ENCODE measurements at regions not wholly inside any gene's neighbourhood (a gene's known extent, or its start where the extent isn't known, plus 50 kb on each side); places are given as distances from the start of the nearest gene placed in this dataset.
A peak's percentile ranks its signal among the peaks of the same experiment; 100 is the strongest.

DNA sequence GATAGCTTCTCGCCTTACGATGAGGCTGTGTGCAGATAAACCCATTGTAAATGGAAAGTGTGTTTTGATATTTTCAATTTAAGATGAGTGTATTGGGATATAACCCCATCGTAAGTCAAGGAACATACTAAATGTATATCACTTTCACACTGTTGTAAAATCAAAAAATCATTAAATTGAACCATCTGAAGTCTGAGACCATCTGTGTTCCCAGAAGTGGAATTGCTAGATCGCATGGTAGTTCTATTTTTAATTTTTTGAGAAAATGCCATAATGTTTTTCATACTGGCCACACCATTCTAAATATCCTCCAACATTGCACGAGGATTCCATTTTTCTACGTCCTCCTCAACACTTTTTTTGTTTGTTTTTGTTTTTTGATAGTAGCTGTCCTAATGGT, 209.1 kb upstream of the MTPN start:
- Histone ChIP-seq H3K27me3 (replicated peaks; ENCODE audit: insufficient read depth, low read depth, low read length, poor library complexity) (no peaks in the 10 kb centered on the region), H3K9me3 (ENCODE audit: low read depth, low read length, poor library complexity, severe bottlenecking) (no peaks in the 10 kb centered on the region), H3K27ac (ENCODE audit: low read depth, low read length, poor library complexity, severe bottlenecking) (no peak overlapping the region), H3K4me1 (ENCODE audit: insufficient read depth, low read length, poor library complexity, severe bottlenecking) (peaks cover 5% of the 10 kb centered on the region), H3K36me3 (ENCODE audit: insufficient read depth, low read length, poor library complexity, severe bottlenecking) (no peaks in the 10 kb centered on the region), H3K4me3 (ENCODE audit: low read depth, low read length, poor library complexity, severe bottlenecking) (no peak overlapping the region)
- intact Hi-C loops (cut with micrococcal nuclease; ENCODE audit: unreplicated experiment), result no loop called here
- CTCF ChIA-PET, result no interaction called here
- BruUV-seq (replicated peaks), result no TSS peak
- POLR2A ChIA-PET (ENCODE audit: low non-redundant PET), result no interaction called here
- no peak for DNase-seq (ENCODE audit: low spot score)
- TF ChIP-seq, protein P1, sequence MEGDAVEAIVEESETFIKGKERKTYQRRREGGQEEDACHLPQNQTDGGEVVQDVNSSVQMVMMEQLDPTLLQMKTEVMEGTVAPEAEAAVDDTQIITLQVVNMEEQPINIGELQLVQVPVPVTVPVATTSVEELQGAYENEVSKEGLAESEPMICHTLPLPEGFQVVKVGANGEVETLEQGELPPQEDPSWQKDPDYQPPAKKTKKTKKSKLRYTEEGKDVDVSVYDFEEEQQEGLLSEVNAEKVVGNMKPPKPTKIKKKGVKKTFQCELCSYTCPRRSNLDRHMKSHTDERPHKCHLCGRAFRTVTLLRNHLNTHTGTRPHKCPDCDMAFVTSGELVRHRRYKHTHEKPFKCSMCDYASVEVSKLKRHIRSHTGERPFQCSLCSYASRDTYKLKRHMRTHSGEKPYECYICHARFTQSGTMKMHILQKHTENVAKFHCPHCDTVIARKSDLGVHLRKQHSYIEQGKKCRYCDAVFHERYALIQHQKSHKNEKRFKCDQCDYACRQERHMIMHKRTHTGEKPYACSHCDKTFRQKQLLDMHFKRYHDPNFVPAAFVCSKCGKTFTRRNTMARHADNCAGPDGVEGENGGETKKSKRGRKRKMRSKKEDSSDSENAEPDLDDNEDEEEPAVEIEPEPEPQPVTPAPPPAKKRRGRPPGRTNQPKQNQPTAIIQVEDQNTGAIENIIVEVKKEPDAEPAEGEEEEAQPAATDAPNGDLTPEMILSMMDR (conservative IDR thresholded peaks at IDR 0.05; ENCODE audit: low read depth, low read length), result no peak
- no peak for TF ChIP-seq EZH2 (IDR thresholded peaks at IDR 0.05; ENCODE audit: borderline replicate concordance, low read depth, low read length, poor library complexity, severe bottlenecking)

- Histone ChIP-seq H3K36me3 (ENCODE audit: insufficient read depth, low read length, poor library complexity, severe bottlenecking) (no peaks in the 10 kb centered on the region), H3K9me3 (ENCODE audit: low read depth, low read length, poor library complexity, severe bottlenecking) (no peaks in the 10 kb centered on the region), H3K4me3 (ENCODE audit: low read depth, low read length, poor library complexity, severe bottlenecking) (no peak overlapping the region), H3K4me1 (ENCODE audit: insufficient read depth, low read length, poor library complexity, severe bottlenecking) (peaks cover 8% of the 10 kb centered on the region), H3K27ac (ENCODE audit: low read depth, low read length, poor library complexity, severe bottlenecking) (no peak overlapping the region), H3K27me3 (replicated peaks; ENCODE audit: insufficient read depth, low read depth, low read length, poor library complexity) (no peaks in the 10 kb centered on the region)
- ChIA-PET POLR2A (ENCODE audit: low non-redundant PET) (no interaction called here), CTCF (interaction anchor here (0.5 kb wide), 1 partner anchor 434 kb away, joined by 6 read pairs; no protein-coding TSS in a partner anchor)
- no TSS peak for BruUV-seq (replicated peaks)
- DNase-seq (ENCODE audit: low spot score), result no peak
- intact Hi-C loops (cut with micrococcal nuclease; ENCODE audit: unreplicated experiment), result no loop called here
- no peak for TF ChIP-seq EZH2 (IDR thresholded peaks at IDR 0.05; ENCODE audit: borderline replicate concordance, low read depth, low read length, poor library complexity, severe bottlenecking)
- TF ChIP-seq, protein P1 (conservative IDR thresholded peaks at IDR 0.05; ENCODE audit: low read depth, low read length), result no peak
These were observed 207.6 kb upstream of the MTPN start for GRCh38 chr7:136184719-136185118.

DNA sequence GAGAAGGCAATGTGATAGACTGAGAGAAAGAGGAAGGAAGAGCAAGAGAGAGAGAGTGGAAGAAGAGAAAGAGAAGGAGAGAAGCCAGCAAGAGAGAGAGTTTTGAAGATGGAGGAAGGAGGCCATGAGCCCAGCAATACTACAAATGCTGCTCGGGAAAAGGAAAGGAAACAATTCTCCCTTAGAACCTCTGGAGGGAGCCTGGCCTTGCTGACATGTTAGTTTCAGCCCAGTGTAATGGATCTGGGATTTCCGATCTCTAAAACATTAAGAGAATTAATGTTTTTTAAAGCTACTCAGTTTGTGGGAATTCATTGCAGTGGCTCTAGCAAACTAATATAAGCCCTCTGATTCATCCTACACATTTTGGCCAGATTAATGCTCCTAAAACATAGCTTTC, 206.8 kb upstream of the MTPN start:
- intact Hi-C loops (cut with micrococcal nuclease; ENCODE audit: unreplicated experiment), result no loop called here

More for the DNA sequence above, 206.8 kb upstream of the MTPN start:
- Histone ChIP-seq H3K27ac (ENCODE audit: low read depth, low read length, poor library complexity, severe bottlenecking) (no peak overlapping the region), H3K27me3 (replicated peaks; ENCODE audit: insufficient read depth, low read depth, low read length, poor library complexity) (no peaks in the 10 kb centered on the region), H3K4me1 (ENCODE audit: insufficient read depth, low read length, poor library complexity, severe bottlenecking) (peaks cover 10% of the 10 kb centered on the region), H3K36me3 (ENCODE audit: insufficient read depth, low read length, poor library complexity, severe bottlenecking) (no peaks in the 10 kb centered on the region), H3K4me3 (ENCODE audit: low read depth, low read length, poor library complexity, severe bottlenecking) (no peak overlapping the region), H3K9me3 (ENCODE audit: low read depth, low read length, poor library complexity, severe bottlenecking) (no peaks in the 10 kb centered on the region)
- ChIA-PET POLR2A (ENCODE audit: low non-redundant PET) (no interaction called here), CTCF (no interaction called here)
- no TSS peak for BruUV-seq (replicated peaks)
- peak; percentile 51 for DNase-seq (ENCODE audit: low spot score)
- no peak for TF ChIP-seq EZH2 (IDR thresholded peaks at IDR 0.05; ENCODE audit: borderline replicate concordance, low read depth, low read length, poor library complexity, severe bottlenecking)
- TF ChIP-seq, protein P1 (conservative IDR thresholded peaks at IDR 0.05; ENCODE audit: low read depth, low read length), result peak; percentile 52

Data from A673 (cell line).